Tibial nerve (tissue), 3 donors: ENCODE measurements at regions not wholly inside any gene's neighbourhood (a gene's known extent, or its start where the extent isn't known, plus 50 kb on each side); places are given as distances from the start of the nearest gene placed in this dataset.

Experiments
- CTCF ChIP-seq, 5 experiments: fragments of 200-600 bp in 3 of 5; fragments of 450-650 bp in 2 of 5; sonication (generic) in 3 of 5; IDR thresholded peaks; one replicate each; pipeline ENCODE4 v1.5.1; 2016 to 2019; ENCODE audit warnings: antibody characterized with exemption in 5 of 5, mild to moderate bottlenecking in 3 of 5, moderate library complexity in 2 of 5
- POLR2A ChIP-seq, 2 donors: fragments of 450-650 bp; IDR thresholded peaks; one replicate each; pipeline ENCODE4 v1.6.1; 2017; ENCODE audit warnings: antibody characterized with exemption in 2 of 2, mild to moderate bottlenecking in 2 of 2, moderate library complexity in 2 of 2

- TF ChIP-seq CTCF (IDR thresholded peaks at IDR 0.05) (no peak), POLR2A (IDR thresholded peaks at IDR 0.05) (no peak)
Observed at GRCh38 chr18:65671621-65672415, 79.0 kb upstream of the CDH7 start.
